ENCODE measurements at regions not wholly inside any gene's neighbourhood (a gene's known extent, or its start where the extent isn't known, plus 50 kb on each side); places are given as distances from the start of the nearest gene placed in this dataset.

DNA sequence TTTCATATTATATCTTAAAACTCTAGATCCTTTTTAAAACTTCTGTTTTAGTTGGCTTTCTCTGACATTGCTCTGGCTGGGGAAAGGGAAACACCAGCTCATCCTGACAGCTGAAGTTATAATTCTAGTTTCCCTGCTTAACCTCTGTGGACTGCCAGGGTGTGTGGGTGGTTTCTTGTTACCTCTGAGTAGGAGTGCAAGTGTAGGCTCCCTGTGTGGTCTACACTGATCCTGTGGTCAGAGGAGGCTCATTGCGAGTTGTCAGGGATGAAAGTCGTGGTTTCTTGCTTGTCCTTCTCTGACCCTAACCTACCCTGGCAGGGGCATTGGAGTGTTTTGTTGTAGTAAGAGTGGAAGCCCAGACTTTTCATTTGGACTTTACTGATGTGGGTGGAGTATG lies 221.0 kb downstream of the UTP18 start:
- TF ChIP-seq POLR2AphosphoS5 (IDR thresholded peaks at IDR 0.05; ENCODE audit: low read depth, low read length) (no peak), FOXP2 (optimal IDR thresholded peaks at IDR 0.05; ENCODE audit: borderline replicate concordance, extremely low read depth, extremely low read length, insufficient read depth) (no peak), TAF1 (IDR thresholded peaks at IDR 0.05; ENCODE audit: borderline replicate concordance, insufficient read depth, low read length) (no peak), SIN3A (IDR thresholded peaks at IDR 0.05; ENCODE audit: borderline replicate concordance, insufficient read depth, low read length) (no peak), REST (IDR thresholded peaks at IDR 0.05; ENCODE audit: insufficient read depth in 1 of 2, low read depth in 2 of 2, low read length in 2 of 2) (no peak)

DNA sequence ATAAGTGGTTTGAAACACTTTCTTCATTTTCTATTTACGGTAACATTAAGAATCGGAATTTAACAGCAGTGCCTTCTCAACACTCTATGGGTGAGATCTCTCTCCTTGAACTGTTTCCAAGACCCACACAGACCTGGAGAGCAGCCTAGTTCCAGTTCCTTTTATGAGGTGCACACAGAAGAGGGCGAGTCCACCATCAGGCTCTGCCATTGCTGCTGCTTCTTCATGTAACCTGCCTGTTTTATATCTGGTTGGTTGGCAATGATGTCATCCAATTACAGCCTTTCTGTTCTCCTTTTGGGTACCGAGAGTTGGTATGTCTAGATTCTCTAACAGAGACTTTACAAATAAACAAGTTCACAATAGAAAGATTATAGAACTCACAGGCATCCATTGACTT lies 225.7 kb downstream of the UTP18 start:
- TF ChIP-seq TAF1 (IDR thresholded peaks at IDR 0.05; ENCODE audit: borderline replicate concordance, insufficient read depth, low read length) = no peak

GRCh38 chr17:51486885-51487520 lies 226.7 kb downstream of the UTP18 start:
- TF ChIP-seq TAF1 (IDR thresholded peaks at IDR 0.05; ENCODE audit: borderline replicate concordance, insufficient read depth, low read length) (no peak), SIN3A (IDR thresholded peaks at IDR 0.05; ENCODE audit: borderline replicate concordance, insufficient read depth, low read length) (no peak), FOXP2 (optimal IDR thresholded peaks at IDR 0.05; ENCODE audit: borderline replicate concordance, extremely low read depth, extremely low read length, insufficient read depth) (no peak), POLR2AphosphoS5 (IDR thresholded peaks at IDR 0.05; ENCODE audit: low read depth, low read length) (no peak), REST (IDR thresholded peaks at IDR 0.05; ENCODE audit: insufficient read depth in 1 of 2, low read depth in 2 of 2, low read length in 2 of 2) (no peak)

DNA sequence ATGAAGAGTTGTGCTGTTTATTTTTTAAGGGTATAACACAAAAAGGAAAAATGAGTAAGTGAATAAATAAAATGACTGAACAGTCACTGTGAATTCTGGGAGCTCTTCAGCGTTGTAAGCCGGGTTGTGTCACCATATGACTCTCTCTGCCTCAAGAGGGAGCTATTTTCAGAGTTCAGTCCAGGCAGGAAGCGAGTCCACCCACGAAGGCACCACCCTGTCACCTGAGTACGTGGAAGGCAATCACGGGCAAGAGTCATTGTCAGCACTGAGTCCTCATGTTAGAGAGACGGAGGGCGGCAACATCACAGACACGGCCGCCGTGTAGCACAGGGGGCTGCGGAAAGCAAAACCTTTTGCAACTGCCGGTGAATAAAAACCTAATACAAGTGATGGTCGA lies 227.6 kb downstream of the UTP18 start:
- TF ChIP-seq TAF1 (IDR thresholded peaks at IDR 0.05; ENCODE audit: borderline replicate concordance, insufficient read depth, low read length) (no peak), SIN3A (IDR thresholded peaks at IDR 0.05; ENCODE audit: borderline replicate concordance, insufficient read depth, low read length) (no peak), POLR2AphosphoS5 (IDR thresholded peaks at IDR 0.05; ENCODE audit: low read depth, low read length) (no peak), FOXP2 (optimal IDR thresholded peaks at IDR 0.05; ENCODE audit: borderline replicate concordance, extremely low read depth, extremely low read length, insufficient read depth) (no peak), REST (IDR thresholded peaks at IDR 0.05; ENCODE audit: insufficient read depth in 1 of 2, low read depth in 2 of 2, low read length in 2 of 2) (no peak)

DNA sequence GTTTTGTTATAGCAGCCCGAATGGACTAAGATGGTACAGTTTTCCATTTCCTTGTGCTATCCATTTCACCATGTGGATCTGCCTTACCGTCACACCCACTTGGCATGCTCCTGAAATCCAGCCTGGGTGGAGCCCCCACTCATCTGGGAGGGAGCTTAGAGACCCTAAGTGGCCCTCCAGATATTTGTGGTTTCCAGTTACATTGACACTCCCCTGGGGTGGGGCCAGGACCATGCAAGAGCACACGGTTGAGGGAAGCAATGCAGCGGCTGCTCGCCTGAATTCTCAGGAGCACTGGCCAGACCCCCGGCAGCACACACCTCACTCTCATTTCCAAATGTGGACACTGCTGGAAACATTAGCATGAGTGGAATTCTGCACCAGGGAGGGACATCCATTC lies 231.1 kb downstream of the UTP18 start:
- TF ChIP-seq TAF1 (IDR thresholded peaks at IDR 0.05; ENCODE audit: borderline replicate concordance, insufficient read depth, low read length) = no peak
- no peak for TF ChIP-seq REST (IDR thresholded peaks at IDR 0.05; ENCODE audit: insufficient read depth in 1 of 2, low read depth in 2 of 2, low read length in 2 of 2)
- no peak for TF ChIP-seq SIN3A (IDR thresholded peaks at IDR 0.05; ENCODE audit: borderline replicate concordance, insufficient read depth, low read length)
- no peak for TF ChIP-seq FOXP2 (optimal IDR thresholded peaks at IDR 0.05; ENCODE audit: borderline replicate concordance, extremely low read depth, extremely low read length, insufficient read depth)
- TF ChIP-seq POLR2AphosphoS5 (IDR thresholded peaks at IDR 0.05; ENCODE audit: low read depth, low read length) = no peak
